GM12878 (cell line): ENCODE measurements at regions not wholly inside any gene's neighbourhood (a gene's known extent, or its start where the extent isn't known, plus 50 kb on each side); places are given as distances from the start of the nearest gene placed in this dataset.

Source experiments
- BRCA1 ChIP-seq: IDR thresholded peaks from 2 replicates; pipeline ENCODE4 v1.6.1; 2011; ENCODE audit warnings: low read depth, low read length, improper control_type of control experiment
- CTCF ChIP-seq, 3 experiments: IDR thresholded peaks in 2 of 3; conservative IDR thresholded peaks in 1 of 3; 2 replicates each; pipeline ENCODE4 v1.5.1; 2011; ENCODE audit warnings: low read depth in 3 of 3, low read length in 3 of 3, mild to moderate bottlenecking in 3 of 3, control low read depth in 2 of 3, moderate library complexity in 2 of 3, inconsistent platforms in 1 of 3, mixed read lengths in 1 of 3; ENCODE audit not compliant: control insufficient read depth in 2 of 3, insufficient read depth in 1 of 3; ENCODE audit errors: extremely low read depth in 1 of 3
- POLR2A ChIP-seq: IDR thresholded peaks from 2 replicates; pipeline ENCODE4 v1.6.1; 2011; ENCODE audit warnings: low read depth, mild to moderate bottlenecking, low read length

GRCh38 chr15:56794553-56795329 lies 61.4 kb upstream of the ZNF280D start:
- TF ChIP-seq BRCA1 (no peak), CTCF (IDR thresholded peaks at IDR 0.05 in 2 of 3, conservative IDR thresholded peaks at IDR 0.05 in 1 of 3; ENCODE audit: control insufficient read depth in 2 of 3, extremely low read depth in 1 of 3, insufficient read depth in 1 of 3, low read depth in 3 of 3, low read length in 3 of 3) (no peak), POLR2A (no peak)
